Anterior cingulate cortex (tissue), 58 donors: ENCODE measurements at regions not wholly inside any gene's neighbourhood (a gene's known extent, or its start where the extent isn't known, plus 50 kb on each side); places are given as distances from the start of the nearest gene placed in this dataset.

Experiments
- DNase-seq, 58 donors: peaks; one replicate each; lab custom pipeline; 2025; lab: John Stamatoyannopoulos, UW

DNA sequence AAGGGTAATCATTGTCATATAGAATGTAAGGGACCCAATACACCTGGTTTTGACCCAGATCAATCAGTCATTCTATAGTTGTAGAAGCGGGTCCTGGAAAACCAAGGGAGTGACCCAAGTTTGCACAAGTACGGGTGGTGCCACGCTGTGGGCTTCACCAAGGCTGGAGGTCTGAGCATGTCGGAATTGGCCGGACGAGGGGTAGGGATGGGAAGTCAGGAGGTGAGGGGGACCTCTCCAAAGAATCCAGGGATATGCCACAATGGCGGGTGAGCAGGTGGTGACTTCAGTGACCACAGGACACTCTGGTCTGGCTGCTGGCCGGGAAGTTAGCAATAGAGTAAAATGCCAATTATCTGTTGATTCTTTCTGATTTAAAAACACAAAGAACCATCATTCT, 186.6 kb upstream of the FOXQ1 start:
- no peak for DNase-seq

DNA sequence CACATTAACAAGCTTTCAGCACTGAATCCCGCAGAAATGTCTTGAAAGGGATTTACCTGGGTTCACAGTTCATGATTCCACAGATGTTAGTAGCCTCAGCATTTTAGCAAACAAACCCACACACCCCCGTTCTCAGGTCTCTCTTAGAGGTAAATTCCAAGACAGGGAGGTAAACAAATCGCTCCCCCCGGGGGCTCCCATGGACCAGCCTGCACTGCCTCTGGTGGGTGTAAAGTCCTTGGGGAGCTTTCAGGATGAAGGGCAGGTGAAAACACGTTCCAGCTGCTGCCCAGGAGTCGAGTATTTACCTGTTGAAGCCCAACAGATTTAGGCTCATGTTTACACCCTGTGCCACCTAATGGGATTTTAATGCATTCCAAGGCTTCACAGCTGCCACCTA, 187.0 kb upstream of the FOXQ1 start:
- no peak for DNase-seq

DNA sequence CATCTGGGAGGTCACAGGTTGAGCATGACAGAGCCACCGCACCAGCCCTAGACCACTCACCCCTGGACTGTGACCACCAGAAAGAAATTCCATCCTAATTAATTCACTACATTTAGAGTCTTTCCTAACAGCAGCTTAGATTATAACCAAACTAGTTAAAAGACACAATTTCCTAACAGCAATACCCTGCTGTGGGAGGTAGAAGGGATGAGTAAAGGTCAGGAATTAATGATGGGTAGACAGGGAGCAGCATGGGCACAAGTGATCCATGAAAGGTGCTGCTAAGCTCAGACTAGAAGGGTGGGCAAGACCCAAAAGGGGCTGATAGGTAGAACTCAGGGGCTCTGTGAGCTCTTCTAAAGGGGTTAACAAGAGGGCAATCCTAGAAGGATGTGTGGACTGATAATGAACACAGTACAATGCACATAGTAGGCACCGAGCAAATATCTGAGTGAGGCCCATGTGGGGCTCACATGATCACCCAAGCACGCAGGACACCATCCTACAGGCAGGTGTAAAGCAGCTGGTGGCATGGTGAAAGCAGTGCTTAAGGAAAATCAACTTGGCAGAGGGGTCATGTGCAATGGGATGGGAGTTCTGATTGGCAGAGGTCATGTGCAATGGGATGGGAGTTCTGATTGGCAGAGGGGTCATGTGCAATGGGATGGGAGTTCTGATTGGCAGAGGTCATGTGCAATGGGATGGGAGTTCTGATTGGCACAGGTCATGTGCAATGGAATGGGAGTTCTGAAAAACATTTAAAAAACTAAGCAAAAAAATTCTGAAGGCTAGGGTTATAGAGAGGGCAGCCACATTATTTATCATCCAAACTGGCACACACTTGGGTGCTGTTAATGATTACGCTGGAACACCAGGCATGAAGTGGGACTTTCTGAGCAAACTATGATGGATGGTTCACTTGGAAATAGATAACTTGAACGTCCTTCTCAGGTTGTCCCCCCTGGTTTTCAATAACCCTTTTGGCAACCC, 188.2 kb upstream of the FOXQ1 start:
- no peak for DNase-seq

GRCh38 chr6:1122083-1122482, 189.8 kb upstream of the FOXQ1 start:
- DNase-seq, result no peak

DNA sequence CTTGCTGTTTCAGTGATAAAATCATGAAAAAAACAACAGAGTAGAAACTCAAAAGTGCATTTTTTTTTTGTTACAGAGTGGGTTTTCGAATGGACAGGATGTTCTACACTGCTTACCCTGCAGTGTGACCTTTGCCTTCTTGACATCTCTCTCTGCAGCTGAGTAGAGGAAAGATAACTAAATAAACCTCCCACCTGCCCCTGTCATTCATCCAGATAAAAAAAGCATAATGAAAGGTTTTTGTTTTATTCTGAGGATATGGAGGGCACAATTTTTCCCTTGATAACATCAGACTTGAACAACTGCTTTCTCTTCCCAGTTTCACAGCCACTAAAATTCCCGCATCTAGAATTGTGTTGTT, 193.6 kb upstream of the FOXQ1 start:
- DNase-seq, result no peak

GRCh38 chr6:1117530-1118286, 194.2 kb upstream of the FOXQ1 start:
- no peak for DNase-seq

DNA sequence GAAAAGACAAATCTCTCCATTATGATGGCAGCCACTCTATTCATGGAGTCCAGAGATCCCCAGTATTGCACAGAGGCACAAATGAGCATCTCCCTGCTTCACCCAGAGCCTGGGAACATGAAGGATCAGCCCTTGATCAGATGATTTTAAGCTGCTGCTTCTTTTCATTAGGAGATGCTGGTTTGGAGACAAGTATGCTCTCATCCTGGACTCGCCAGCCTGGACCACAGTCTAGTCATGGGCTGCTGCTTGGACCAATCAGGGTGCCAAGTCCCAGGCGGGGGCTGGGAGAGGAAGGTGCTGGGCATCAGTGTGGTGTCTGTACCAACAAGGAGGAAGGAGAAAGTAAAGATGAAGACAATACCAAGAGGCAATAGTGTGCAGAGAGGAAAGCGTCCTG, 195.7 kb upstream of the FOXQ1 start:
- DNase-seq, result no peak

GRCh38 chr6:1113916-1114540, 197.9 kb upstream of the FOXQ1 start:
- DNase-seq, result no peak

DNA sequence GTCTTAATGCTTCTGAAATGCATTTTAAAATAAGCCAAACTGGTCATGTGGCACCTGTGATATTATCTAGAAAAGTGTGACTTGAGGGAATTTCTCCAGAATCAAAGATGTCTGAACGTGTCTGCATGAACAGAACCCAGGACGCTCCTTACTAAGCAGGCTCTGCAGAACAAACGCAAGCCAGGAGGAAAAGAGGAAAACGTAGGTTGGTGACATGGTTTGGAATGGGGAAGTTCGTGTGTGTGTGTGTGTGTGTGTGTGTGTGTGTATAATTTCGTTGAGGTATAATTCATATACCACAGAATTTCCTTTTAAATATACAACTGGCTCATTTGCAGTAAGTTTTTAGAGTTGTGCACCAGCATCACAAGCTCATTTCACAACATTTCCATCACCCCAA, 200.5 kb upstream of the FOXQ1 start:
- DNase-seq, result no peak

GRCh38 chr6:1110941-1111349, 201.0 kb upstream of the FOXQ1 start:
- no peak for DNase-seq

DNA sequence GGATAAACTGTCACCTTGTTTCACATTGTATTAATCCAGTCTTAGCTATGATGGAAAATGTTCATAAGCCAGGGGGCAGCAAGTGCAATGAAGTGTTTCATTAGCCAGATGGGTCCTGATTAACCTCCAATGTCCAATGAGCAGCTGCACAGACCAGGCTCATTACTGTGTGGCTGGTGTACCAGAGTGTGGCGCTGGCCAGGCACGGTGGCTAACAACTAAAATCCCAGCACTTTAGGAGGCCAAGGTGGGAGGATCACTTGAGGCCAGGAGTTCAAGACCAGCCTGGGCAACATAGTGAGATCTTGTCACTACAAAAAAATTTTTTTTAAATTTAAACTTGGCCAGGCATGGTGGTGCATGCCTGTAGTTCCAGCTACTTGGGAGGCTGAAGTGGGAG, 201.7 kb upstream of the FOXQ1 start:
- no peak for DNase-seq

- no peak for DNase-seq
These were observed 202.8 kb upstream of the FOXQ1 start for GRCh38 chr6:1109134-1109533.

- no peak for DNase-seq
These were observed 203.7 kb upstream of the FOXQ1 start for GRCh38 chr6:1108198-1108597.

GRCh38 chr6:1107578-1107977, 204.3 kb upstream of the FOXQ1 start:
- no peak for DNase-seq

GRCh38 chr6:1105833-1106400, 206.0 kb upstream of the FOXQ1 start:
- DNase-seq, result no peak

- DNase-seq, result no peak
These were observed 206.8 kb upstream of the FOXQ1 start for GRCh38 chr6:1104988-1105670.

DNA sequence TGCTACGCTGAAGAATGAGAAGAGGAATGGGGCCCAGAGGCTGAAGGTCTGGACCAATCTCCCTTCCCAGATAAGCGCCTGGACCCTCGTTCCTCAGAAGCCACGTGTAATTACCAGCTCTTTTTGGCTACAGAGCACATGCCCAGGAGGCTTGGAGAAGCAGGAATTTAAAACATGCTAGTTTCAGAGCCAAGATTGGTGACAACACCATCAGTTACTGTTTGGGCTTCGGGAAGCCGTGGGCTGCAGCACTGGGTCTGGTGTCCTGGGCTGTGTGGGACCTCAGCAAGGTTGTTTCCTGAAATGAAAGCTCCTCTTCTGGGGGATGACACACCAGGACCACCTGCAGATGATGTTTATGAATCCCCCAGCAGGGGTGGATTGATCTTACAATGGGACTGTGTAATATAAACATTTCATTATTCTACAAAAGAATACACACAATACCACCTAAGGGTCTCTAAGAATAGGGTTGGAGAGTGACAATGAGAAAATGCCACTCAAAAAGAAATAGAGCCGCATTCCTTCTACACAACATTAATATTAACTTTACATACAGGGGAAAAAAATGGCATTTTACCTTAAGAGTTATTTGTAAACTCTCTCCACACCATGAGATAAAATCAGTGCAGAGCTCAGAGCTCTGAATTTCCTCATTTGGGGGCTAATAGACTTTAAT, 207.8 kb upstream of the FOXQ1 start:
- DNase-seq, result no peak

DNA sequence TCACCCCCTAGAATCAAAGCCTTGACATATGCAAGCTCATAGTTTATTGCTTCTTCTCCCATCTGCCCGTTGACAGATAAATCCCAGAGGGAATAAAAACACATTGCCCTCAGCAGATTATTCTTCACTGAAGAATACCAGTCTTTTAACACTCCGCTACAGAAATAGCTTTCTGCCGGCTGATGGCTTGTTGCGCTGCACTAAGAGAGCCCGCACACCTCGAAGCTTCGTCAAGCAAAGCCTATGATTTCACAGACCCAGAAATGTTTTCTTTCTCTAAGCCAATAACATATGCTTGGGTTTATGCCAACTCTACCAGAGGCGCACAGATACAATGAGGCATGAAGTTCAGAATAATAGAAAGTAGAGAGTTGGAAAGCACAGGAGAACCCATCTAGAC, 208.9 kb upstream of the FOXQ1 start:
- no peak for DNase-seq

- DNase-seq, result no peak
These were observed 211.6 kb upstream of the FOXQ1 start for GRCh38 chr6:1100269-1100668.

DNA sequence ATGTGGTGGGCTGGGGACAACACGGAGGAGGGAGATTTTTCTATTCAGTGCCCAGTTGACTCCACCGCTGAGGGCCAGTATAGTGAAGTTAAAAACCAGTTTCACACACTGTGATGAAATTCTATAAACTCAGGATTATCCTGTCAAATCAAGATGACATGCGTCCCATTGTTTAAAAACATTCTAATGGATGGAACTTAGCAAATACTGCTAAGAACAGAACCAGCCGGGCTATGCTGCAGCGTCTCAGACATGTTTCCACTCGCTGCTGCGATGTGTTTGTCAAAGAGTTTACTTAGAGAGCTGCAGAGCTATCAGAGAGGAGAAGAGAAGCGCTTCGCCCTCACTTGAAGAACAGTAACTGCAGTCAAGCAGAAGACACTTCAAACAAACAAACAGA, 212.6 kb upstream of the FOXQ1 start:
- DNase-seq, result no peak
